ENCODE measurements at regions not wholly inside any gene's neighbourhood (a gene's known extent, or its start where the extent isn't known, plus 50 kb on each side); places are given as distances from the start of the nearest gene placed in this dataset.

- Histone ChIP-seq H3K9me3 (no peaks in the 10 kb centered on the region), H3K27me3 (no peaks in the 10 kb centered on the region), H3K4me3 (no peak overlapping the region), H3K27ac (no peak overlapping the region), H3K36me3 (no peaks in the 10 kb centered on the region), H3K4me1 (peaks cover 0 to 10% (median 0%) of the 10 kb centered on the region in 3 donors)
- 52 to 56% methylated on average over 3 of the region's 3 CpGs for WGBS, 2 donors (ENCODE audit: low coverage in 1 of 2)
- ATAC-seq: no peak
- no peak for TF ChIP-seq CTCF (IDR thresholded peaks at IDR 0.05)
- no peak for TF ChIP-seq POLR2AphosphoS5 (IDR thresholded peaks at IDR 0.05)
- TF ChIP-seq EP300 (IDR thresholded peaks at IDR 0.05): no peak
- TF ChIP-seq POLR2A (IDR thresholded peaks at IDR 0.05): no peak
Measured at GRCh38 chr14:54108481-54109471, 152.2 kb upstream of the BMP4 start.

GRCh38 chr14:54109521-54110120, 153.0 kb upstream of the BMP4 start:
- TF ChIP-seq EP300 (IDR thresholded peaks at IDR 0.05) (no peak), POLR2A (IDR thresholded peaks at IDR 0.05) (no peak), POLR2AphosphoS5 (IDR thresholded peaks at IDR 0.05) (no peak), CTCF (IDR thresholded peaks at IDR 0.05) (no peak)
- Histone ChIP-seq H3K9me3 (no peaks in the 10 kb centered on the region), H3K27ac (no peak overlapping the region), H3K36me3 (no peaks in the 10 kb centered on the region), H3K4me1 (peaks cover 0 to 10% (median 0%) of the 10 kb centered on the region in 3 donors), H3K4me3 (no peak overlapping the region), H3K27me3 (no peaks in the 10 kb centered on the region)
- ATAC-seq: no peak
- 67 to 80% methylated on average over 1 to 2 of the region's 2 CpGs for WGBS, 2 donors (ENCODE audit: low coverage in 1 of 2)

- Histone ChIP-seq H3K27ac (no peak overlapping the region), H3K36me3 (no peaks in the 10 kb centered on the region), H3K4me1 (no peaks in the 10 kb centered on the region), H3K27me3 (no peaks in the 10 kb centered on the region), H3K9me3 (no peaks in the 10 kb centered on the region), H3K4me3 (no peak overlapping the region)
- 60 to 88% methylated on average over 1 of the region's 1 CpG for WGBS, 2 donors (ENCODE audit: low coverage in 1 of 2)
- no peak for ATAC-seq
- TF ChIP-seq CTCF (IDR thresholded peaks at IDR 0.05): no peak
- TF ChIP-seq POLR2A (IDR thresholded peaks at IDR 0.05): no peak
- no peak for TF ChIP-seq EP300 (IDR thresholded peaks at IDR 0.05)
- TF ChIP-seq POLR2AphosphoS5 (IDR thresholded peaks at IDR 0.05): no peak
Measured at GRCh38 chr14:54114941-54115340, 158.3 kb upstream of the BMP4 start.

- H3K4me3 ChIP-seq: no peak overlapping the region
- WGBS, 2 donors (ENCODE audit: low coverage in 1 of 2): 91 to 93% methylated on average over 2 of the region's 2 CpGs
- no peaks in the 10 kb centered on the region for H3K27me3 ChIP-seq
- no peaks in the 10 kb centered on the region for H3K36me3 ChIP-seq
- TF ChIP-seq POLR2A (IDR thresholded peaks at IDR 0.05) (no peak), CTCF (IDR thresholded peaks at IDR 0.05) (no peak), POLR2AphosphoS5 (IDR thresholded peaks at IDR 0.05) (no peak), EP300 (IDR thresholded peaks at IDR 0.05) (no peak)
- H3K27ac ChIP-seq: no peak overlapping the region
- ATAC-seq: no peak
- no peaks in the 10 kb centered on the region for H3K4me1 ChIP-seq
- no peaks in the 10 kb centered on the region for H3K9me3 ChIP-seq
Measured at GRCh38 chr14:54116198-54116885, 159.7 kb upstream of the BMP4 start.
